MM.1S (cell line): ENCODE measurements at regions not wholly inside any gene's neighbourhood (a gene's known extent, or its start where the extent isn't known, plus 50 kb on each side); places are given as distances from the start of the nearest gene placed in this dataset.

Source experiments
- CTCF ChIP-seq: fragments of 300-600 bp; sonication (generic); IDR thresholded peaks from 2 replicates; pipeline ENCODE4 v1.5.1; 2016; ENCODE audit warnings: antibody characterized with exemption, low read length, mixed read lengths
- EZH2 ChIP-seq: fragments of 300-600 bp; sonication (generic); optimal IDR thresholded peaks from 2 replicates; pipeline ENCODE3; 2017; ENCODE audit warnings: low read depth, mild to moderate bottlenecking, antibody characterized with exemption, low read length, mixed read lengths
- EZH2phosphoT487 ChIP-seq: fragments of 300-600 bp; sonication (generic); IDR thresholded peaks from 2 replicates; pipeline ENCODE4 v1.6.1; 2018; ENCODE audit warnings: antibody characterized with exemption, low read length

GRCh38 chr12:42707312-42708226 is 118.0 kb upstream of the PRICKLE1 start:
- TF ChIP-seq CTCF (no peak), EZH2 (no peak), EZH2phosphoT487 (no peak)
